ENCODE measurements at regions not wholly inside any gene's neighbourhood (a gene's known extent, or its start where the extent isn't known, plus 50 kb on each side); places are given as distances from the start of the nearest gene placed in this dataset.

DNA sequence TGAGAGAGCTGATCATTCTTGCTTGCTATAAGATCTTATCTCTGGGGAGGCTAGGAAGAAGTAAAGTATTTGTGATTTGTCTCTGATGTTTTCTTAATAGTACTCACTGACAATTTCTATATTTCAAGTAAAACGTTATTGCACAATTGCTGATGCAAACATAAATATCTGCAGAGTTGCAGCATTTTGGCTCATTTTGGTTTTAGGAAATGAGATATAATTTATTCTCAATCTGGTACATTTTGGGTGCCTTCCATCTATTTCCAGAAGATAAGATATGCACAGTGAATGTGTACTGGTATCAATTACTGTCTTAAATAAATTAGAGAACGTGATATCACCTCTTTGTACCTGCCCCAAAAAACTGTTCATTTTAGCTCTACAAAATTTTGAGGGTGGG, 1431.5 kb downstream of the BRINP3 start:
- TF ChIP-seq, protein P1, sequence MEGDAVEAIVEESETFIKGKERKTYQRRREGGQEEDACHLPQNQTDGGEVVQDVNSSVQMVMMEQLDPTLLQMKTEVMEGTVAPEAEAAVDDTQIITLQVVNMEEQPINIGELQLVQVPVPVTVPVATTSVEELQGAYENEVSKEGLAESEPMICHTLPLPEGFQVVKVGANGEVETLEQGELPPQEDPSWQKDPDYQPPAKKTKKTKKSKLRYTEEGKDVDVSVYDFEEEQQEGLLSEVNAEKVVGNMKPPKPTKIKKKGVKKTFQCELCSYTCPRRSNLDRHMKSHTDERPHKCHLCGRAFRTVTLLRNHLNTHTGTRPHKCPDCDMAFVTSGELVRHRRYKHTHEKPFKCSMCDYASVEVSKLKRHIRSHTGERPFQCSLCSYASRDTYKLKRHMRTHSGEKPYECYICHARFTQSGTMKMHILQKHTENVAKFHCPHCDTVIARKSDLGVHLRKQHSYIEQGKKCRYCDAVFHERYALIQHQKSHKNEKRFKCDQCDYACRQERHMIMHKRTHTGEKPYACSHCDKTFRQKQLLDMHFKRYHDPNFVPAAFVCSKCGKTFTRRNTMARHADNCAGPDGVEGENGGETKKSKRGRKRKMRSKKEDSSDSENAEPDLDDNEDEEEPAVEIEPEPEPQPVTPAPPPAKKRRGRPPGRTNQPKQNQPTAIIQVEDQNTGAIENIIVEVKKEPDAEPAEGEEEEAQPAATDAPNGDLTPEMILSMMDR (IDR thresholded peaks at IDR 0.05; ENCODE audit: low read length) = no peak
- TF ChIP-seq EZH2 (IDR thresholded peaks at IDR 0.05; ENCODE audit: borderline replicate concordance, low read length) = no peak
